HEK293 (cell line): ENCODE measurements at regions not wholly inside any gene's neighbourhood (a gene's known extent, or its start where the extent isn't known, plus 50 kb on each side); places are given as distances from the start of the nearest gene placed in this dataset.

Source experiments
- BCL11B ChIP-seq: fragments of 450-650 bp; formaldehyde crosslinking; IDR thresholded peaks from 2 replicates; pipeline ENCODE4 v1.5.1; 2016; ENCODE audit warnings: low read depth, missing biosample characterization, missing genetic modification characterization
- KLF1 ChIP-seq: fragments of 450-650 bp; formaldehyde crosslinking; IDR thresholded peaks from 2 replicates; pipeline ENCODE4 v1.5.1; 2016; ENCODE audit warnings: missing biosample characterization, missing genetic modification characterization
- KLF8 ChIP-seq: fragments of 450-650 bp; formaldehyde crosslinking; IDR thresholded peaks from 2 replicates; pipeline ENCODE4 v1.5.1; 2016; ENCODE audit warnings: missing biosample characterization, missing genetic modification characterization
- OSR2 ChIP-seq: fragments of 450-650 bp; formaldehyde crosslinking; IDR thresholded peaks from 2 replicates; pipeline ENCODE4 v1.5.1; 2016; ENCODE audit warnings: missing biosample characterization, missing genetic modification characterization
- RBAK ChIP-seq: fragments of 450-650 bp; formaldehyde crosslinking; IDR thresholded peaks from 2 replicates; pipeline ENCODE4 v1.5.1; 2016; ENCODE audit warnings: missing biosample characterization, missing genetic modification characterization
- REPIN1 ChIP-seq: fragments of 450-650 bp; formaldehyde crosslinking; IDR thresholded peaks from 2 replicates; pipeline ENCODE4 v1.5.1; 2017; ENCODE audit warnings: missing biosample characterization, missing genetic modification characterization, low read depth
- ZBTB20 ChIP-seq: fragments of 450-650 bp; formaldehyde crosslinking; IDR thresholded peaks from 2 replicates; pipeline ENCODE4 v1.5.1; 2016; ENCODE audit warnings: missing biosample characterization, missing genetic modification characterization
- ZBTB7A ChIP-seq: fragments of 450-650 bp; formaldehyde crosslinking; IDR thresholded peaks from 2 replicates; pipeline ENCODE4 v1.5.1; 2016; ENCODE audit warnings: low read depth, missing biosample characterization, missing genetic modification characterization
- ZEB2 ChIP-seq: fragments of 450-650 bp; formaldehyde crosslinking; IDR thresholded peaks from 2 replicates; pipeline ENCODE4 v1.5.1; 2016; ENCODE audit warnings: missing biosample characterization, missing genetic modification characterization
- ZNF146 ChIP-seq: fragments of 450-650 bp; formaldehyde crosslinking; IDR thresholded peaks from 2 replicates; pipeline ENCODE4 v1.5.1; 2016; ENCODE audit warnings: missing biosample characterization, missing genetic modification characterization
- ZNF175 ChIP-seq: fragments of 450-650 bp; formaldehyde crosslinking; IDR thresholded peaks from 2 replicates; pipeline ENCODE4 v1.5.1; 2016; ENCODE audit warnings: missing biosample characterization, missing genetic modification characterization
- ZNF223 ChIP-seq: fragments of 450-650 bp; formaldehyde crosslinking; IDR thresholded peaks from 2 replicates; pipeline ENCODE4 v1.5.1; 2016; ENCODE audit warnings: missing biosample characterization, missing genetic modification characterization
- ZNF274 ChIP-seq, 2 experiments: fragments of 200-500 bp in 1 of 2; fragments of 450-650 bp in 1 of 2; sonication (Bioruptor generic) in 1 of 2; formaldehyde crosslinking in 1 of 2; IDR thresholded peaks; 2 replicates each; pipeline versions ENCODE4 v1.5.1 to v1.6.1; 2014 to 2016; ENCODE audit warnings: borderline replicate concordance in 1 of 2, inconsistent platforms in 1 of 2, low read length in 1 of 2, missing biosample characterization in 1 of 2, missing genetic modification characterization in 1 of 2
- ZNF350 ChIP-seq: fragments of 450-650 bp; formaldehyde crosslinking; IDR thresholded peaks from 2 replicates; pipeline ENCODE4 v1.5.0; 2017; ENCODE audit warnings: missing biosample characterization, mild to moderate bottlenecking, missing genetic modification characterization
- ZNF391 ChIP-seq: fragments of 450-650 bp; formaldehyde crosslinking; IDR thresholded peaks from 2 replicates; pipeline ENCODE4 v1.5.1; 2016; ENCODE audit warnings: low read depth, missing biosample characterization, missing genetic modification characterization, borderline replicate concordance
- ZNF404 ChIP-seq: fragments of 450-650 bp; formaldehyde crosslinking; IDR thresholded peaks from 2 replicates; pipeline ENCODE4 v1.5.1; 2017; ENCODE audit warnings: missing biosample characterization, missing genetic modification characterization
- ZNF416 ChIP-seq: fragments of 450-650 bp; formaldehyde crosslinking; IDR thresholded peaks from 2 replicates; pipeline ENCODE4 v1.5.1; 2016; ENCODE audit warnings: missing biosample characterization, missing genetic modification characterization
- ZNF433 ChIP-seq: fragments of 450-650 bp; formaldehyde crosslinking; IDR thresholded peaks from 2 replicates; pipeline ENCODE4 v1.5.1; 2016; ENCODE audit warnings: missing biosample characterization, missing genetic modification characterization, low read depth
- ZNF549 ChIP-seq: fragments of 450-650 bp; IDR thresholded peaks from 2 replicates; pipeline ENCODE4 v1.5.1; 2018; ENCODE audit warnings: missing biosample characterization, missing genetic modification characterization, mild to moderate bottlenecking, inconsistent platforms, moderate library complexity
- ZNF555 ChIP-seq: fragments of 450-650 bp; formaldehyde crosslinking; conservative IDR thresholded peaks from 2 replicates; pipeline ENCODE4 v1.5.1; 2017; ENCODE audit warnings: missing biosample characterization, mild to moderate bottlenecking, missing genetic modification characterization, inconsistent platforms
- ZNF558 ChIP-seq: fragments of 450-650 bp; formaldehyde crosslinking; IDR thresholded peaks from 2 replicates; pipeline ENCODE4 v1.5.1; 2016; ENCODE audit warnings: missing biosample characterization, missing genetic modification characterization
- ZNF654 ChIP-seq: fragments of 450-650 bp; formaldehyde crosslinking; IDR thresholded peaks from 2 replicates; pipeline ENCODE4 v1.5.1; 2016; ENCODE audit warnings: low read depth, missing biosample characterization, missing genetic modification characterization
- ZNF785 ChIP-seq: fragments of 450-650 bp; formaldehyde crosslinking; IDR thresholded peaks from 2 replicates; pipeline ENCODE4 v1.5.1; 2016; ENCODE audit warnings: missing biosample characterization, missing genetic modification characterization
- ZNF843 ChIP-seq: fragments of 450-650 bp; formaldehyde crosslinking; IDR thresholded peaks from 2 replicates; pipeline ENCODE4 v1.5.1; 2016; ENCODE audit warnings: missing biosample characterization, missing genetic modification characterization
- TF ChIP-seq, protein P1 (sequence below): fragments of 450-650 bp; IDR thresholded peaks from 2 replicates; pipeline ENCODE4 v1.5.1; 2018; ENCODE audit warnings: missing biosample characterization, missing genetic modification characterization
- TF ChIP-seq, protein P2 (sequence below): fragments of 450-650 bp; formaldehyde crosslinking; IDR thresholded peaks from 2 replicates; pipeline ENCODE4 v1.5.1; 2016; ENCODE audit warnings: missing biosample characterization, missing genetic modification characterization
- TF ChIP-seq, protein P3 (sequence below): fragments of 450-650 bp; formaldehyde crosslinking; IDR thresholded peaks from 2 replicates; pipeline ENCODE4 v1.5.1; 2016; ENCODE audit warnings: missing biosample characterization, missing genetic modification characterization
- TF ChIP-seq, protein P4 (sequence below): fragments of 450-650 bp; formaldehyde crosslinking; IDR thresholded peaks from 2 replicates; pipeline ENCODE4 v1.5.1; 2017; ENCODE audit warnings: missing biosample characterization, missing genetic modification characterization
- TF ChIP-seq, protein P5 (sequence below): fragments of 450-650 bp; IDR thresholded peaks from 2 replicates; pipeline ENCODE4 v1.5.1; 2018; ENCODE audit warnings: missing biosample characterization, mild to moderate bottlenecking, missing genetic modification characterization
- TF ChIP-seq, protein P6 (sequence below): fragments of 450-650 bp; formaldehyde crosslinking; IDR thresholded peaks from 2 replicates; pipeline ENCODE4 v1.5.1; 2016; ENCODE audit warnings: missing biosample characterization, missing genetic modification characterization

DNA sequence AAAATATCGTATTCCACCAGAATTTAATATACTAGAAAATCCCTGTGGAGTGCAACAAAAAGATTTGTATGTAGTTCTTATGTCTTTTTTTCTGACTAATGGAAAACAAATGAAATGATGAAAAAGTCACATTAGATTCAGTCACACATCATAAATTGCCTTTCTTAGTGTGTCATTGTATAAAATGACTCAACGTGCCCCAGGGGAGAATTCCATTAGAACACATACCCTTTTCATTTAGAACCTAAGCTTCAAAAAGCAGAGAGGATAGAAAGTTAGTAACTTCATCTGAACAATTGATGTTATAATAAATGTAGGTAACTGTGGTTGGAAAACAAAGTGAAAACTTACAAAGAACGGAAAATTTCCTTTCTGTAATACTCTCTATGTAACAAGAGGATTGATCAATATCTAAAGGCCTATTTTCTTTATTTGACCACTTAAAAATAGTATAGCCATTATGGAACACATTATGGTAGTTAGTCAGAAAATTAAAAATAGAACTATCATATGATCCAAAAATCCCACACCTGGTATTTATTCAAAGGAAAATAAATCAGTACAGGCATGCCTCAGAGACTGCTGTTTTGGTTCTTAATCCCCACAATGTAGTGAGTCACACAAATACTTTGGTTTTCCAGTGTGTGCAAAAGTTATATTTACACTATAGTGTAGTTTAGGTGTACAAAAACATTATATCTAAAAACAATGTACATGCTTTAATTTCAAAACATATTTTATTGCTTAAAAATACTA, 1016.1 kb downstream of the KCNT2 start (continued):
- TF ChIP-seq OSR2 (tag by site-specific recombination), result 0 out of 2 replicates have a peak, but pooled peaks have one; percentile 11
- no peak for TF ChIP-seq ZNF549 (tag by site-specific recombination)
- TF ChIP-seq ZNF785, result no peak
- TF ChIP-seq, protein P1, sequence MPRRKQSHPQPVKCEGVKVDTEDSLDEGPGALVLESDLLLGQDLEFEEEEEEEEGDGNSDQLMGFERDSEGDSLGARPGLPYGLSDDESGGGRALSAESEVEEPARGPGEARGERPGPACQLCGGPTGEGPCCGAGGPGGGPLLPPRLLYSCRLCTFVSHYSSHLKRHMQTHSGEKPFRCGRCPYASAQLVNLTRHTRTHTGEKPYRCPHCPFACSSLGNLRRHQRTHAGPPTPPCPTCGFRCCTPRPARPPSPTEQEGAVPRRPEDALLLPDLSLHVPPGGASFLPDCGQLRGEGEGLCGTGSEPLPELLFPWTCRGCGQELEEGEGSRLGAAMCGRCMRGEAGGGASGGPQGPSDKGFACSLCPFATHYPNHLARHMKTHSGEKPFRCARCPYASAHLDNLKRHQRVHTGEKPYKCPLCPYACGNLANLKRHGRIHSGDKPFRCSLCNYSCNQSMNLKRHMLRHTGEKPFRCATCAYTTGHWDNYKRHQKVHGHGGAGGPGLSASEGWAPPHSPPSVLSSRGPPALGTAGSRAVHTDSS, result no peak
- TF ChIP-seq, protein P2, sequence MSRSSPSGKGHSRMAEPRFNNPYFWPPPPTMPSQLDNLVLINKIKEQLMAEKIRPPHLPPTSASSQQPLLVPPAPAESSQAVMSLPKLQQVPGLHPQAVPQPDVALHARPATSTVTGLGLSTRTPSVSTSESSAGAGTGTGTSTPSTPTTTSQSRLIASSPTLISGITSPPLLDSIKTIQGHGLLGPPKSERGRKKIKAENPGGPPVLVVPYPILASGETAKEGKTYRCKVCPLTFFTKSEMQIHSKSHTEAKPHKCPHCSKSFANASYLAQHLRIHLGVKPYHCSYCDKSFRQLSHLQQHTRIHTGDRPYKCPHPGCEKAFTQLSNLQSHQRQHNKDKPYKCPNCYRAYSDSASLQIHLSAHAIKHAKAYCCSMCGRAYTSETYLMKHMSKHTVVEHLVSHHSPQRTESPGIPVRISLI (tag by site-specific recombination), result peak; percentile 80
- TF ChIP-seq, protein P3, sequence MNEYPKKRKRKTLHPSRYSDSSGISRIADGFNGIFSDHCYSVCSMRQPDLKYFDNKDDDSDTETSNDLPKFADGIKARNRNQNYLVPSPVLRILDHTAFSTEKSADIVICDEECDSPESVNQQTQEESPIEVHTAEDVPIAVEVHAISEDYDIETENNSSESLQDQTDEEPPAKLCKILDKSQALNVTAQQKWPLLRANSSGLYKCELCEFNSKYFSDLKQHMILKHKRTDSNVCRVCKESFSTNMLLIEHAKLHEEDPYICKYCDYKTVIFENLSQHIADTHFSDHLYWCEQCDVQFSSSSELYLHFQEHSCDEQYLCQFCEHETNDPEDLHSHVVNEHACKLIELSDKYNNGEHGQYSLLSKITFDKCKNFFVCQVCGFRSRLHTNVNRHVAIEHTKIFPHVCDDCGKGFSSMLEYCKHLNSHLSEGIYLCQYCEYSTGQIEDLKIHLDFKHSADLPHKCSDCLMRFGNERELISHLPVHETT (tag by site-specific recombination), result no peak
- TF ChIP-seq ZNF654 (tag by site-specific recombination), result peak; percentile 4; the same call in 1 of the 2 replicates
- TF ChIP-seq ZBTB20 (tag by site-specific recombination), result no peak
- no peak for TF ChIP-seq ZNF146
- TF ChIP-seq, protein P4, sequence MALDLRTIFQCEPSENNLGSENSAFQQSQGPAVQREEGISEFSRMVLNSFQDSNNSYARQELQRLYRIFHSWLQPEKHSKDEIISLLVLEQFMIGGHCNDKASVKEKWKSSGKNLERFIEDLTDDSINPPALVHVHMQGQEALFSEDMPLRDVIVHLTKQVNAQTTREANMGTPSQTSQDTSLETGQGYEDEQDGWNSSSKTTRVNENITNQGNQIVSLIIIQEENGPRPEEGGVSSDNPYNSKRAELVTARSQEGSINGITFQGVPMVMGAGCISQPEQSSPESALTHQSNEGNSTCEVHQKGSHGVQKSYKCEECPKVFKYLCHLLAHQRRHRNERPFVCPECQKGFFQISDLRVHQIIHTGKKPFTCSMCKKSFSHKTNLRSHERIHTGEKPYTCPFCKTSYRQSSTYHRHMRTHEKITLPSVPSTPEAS, result 0 out of 2 replicates have a peak, but pooled peaks have one; percentile 23
- TF ChIP-seq RBAK (tag by site-specific recombination), result no peak
- no peak for TF ChIP-seq ZNF223 (tag by site-specific recombination)
- TF ChIP-seq ZNF350 (tag by site-specific recombination), result no peak
- no peak for TF ChIP-seq KLF1
- peak; percentile 69; the same call in 1 of the 2 replicates for TF ChIP-seq KLF8 (tag by site-specific recombination)
- TF ChIP-seq REPIN1 (tag by site-specific recombination), result no peak
- TF ChIP-seq, protein P5, sequence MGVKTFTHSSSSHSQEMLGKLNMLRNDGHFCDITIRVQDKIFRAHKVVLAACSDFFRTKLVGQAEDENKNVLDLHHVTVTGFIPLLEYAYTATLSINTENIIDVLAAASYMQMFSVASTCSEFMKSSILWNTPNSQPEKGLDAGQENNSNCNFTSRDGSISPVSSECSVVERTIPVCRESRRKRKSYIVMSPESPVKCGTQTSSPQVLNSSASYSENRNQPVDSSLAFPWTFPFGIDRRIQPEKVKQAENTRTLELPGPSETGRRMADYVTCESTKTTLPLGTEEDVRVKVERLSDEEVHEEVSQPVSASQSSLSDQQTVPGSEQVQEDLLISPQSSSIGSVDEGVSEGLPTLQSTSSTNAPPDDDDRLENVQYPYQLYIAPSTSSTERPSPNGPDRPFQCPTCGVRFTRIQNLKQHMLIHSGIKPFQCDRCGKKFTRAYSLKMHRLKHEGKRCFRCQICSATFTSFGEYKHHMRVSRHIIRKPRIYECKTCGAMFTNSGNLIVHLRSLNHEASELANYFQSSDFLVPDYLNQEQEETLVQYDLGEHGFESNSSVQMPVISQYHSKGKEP (tag by site-specific recombination), result 0 out of 2 replicates have a peak, but pooled peaks have one; percentile 27
- no peak for TF ChIP-seq ZNF175 (tag by site-specific recombination)
- TF ChIP-seq ZEB2 (tag by site-specific recombination), result peak; percentile 61
- no peak for TF ChIP-seq ZNF274 (IDR thresholded peaks at IDR 0.05; ENCODE audit: low read length)
- no peak for TF ChIP-seq ZNF274 (tag by site-specific recombination; IDR thresholded peaks at IDR 0.05; ENCODE audit: borderline replicate concordance)
- no peak for TF ChIP-seq ZNF391 (tag by site-specific recombination)
- TF ChIP-seq ZNF843 (tag by site-specific recombination), result peak; percentile 41; the same call in 1 of the 2 replicates
- TF ChIP-seq, protein P6, sequence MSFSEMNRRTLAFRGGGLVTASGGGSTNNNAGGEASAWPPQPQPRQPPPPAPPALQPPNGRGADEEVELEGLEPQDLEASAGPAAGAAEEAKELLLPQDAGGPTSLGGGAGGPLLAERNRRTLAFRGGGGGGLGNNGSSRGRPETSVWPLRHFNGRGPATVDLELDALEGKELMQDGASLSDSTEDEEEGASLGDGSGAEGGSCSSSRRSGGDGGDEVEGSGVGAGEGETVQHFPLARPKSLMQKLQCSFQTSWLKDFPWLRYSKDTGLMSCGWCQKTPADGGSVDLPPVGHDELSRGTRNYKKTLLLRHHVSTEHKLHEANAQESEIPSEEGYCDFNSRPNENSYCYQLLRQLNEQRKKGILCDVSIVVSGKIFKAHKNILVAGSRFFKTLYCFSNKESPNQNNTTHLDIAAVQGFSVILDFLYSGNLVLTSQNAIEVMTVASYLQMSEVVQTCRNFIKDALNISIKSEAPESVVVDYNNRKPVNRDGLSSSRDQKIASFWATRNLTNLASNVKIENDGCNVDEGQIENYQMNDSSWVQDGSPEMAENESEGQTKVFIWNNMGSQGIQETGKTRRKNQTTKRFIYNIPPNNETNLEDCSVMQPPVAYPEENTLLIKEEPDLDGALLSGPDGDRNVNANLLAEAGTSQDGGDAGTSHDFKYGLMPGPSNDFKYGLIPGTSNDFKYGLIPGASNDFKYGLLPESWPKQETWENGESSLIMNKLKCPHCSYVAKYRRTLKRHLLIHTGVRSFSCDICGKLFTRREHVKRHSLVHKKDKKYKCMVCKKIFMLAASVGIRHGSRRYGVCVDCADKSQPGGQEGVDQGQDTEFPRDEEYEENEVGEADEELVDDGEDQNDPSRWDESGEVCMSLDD, result no peak
- TF ChIP-seq ZNF433, result no peak
- TF ChIP-seq ZNF555 (tag by site-specific recombination), result no peak
- no peak for TF ChIP-seq ZNF404 (tag by site-specific recombination)
- TF ChIP-seq ZNF558 (tag by site-specific recombination), result no peak
- no peak for TF ChIP-seq ZNF416 (tag by site-specific recombination)
- TF ChIP-seq BCL11B (tag by site-specific recombination), result no peak
- TF ChIP-seq ZBTB7A, result no peak
